ENCODE measurements at regions not wholly inside any gene's neighbourhood (a gene's known extent, or its start where the extent isn't known, plus 50 kb on each side); places are given as distances from the start of the nearest gene placed in this dataset.

DNA sequence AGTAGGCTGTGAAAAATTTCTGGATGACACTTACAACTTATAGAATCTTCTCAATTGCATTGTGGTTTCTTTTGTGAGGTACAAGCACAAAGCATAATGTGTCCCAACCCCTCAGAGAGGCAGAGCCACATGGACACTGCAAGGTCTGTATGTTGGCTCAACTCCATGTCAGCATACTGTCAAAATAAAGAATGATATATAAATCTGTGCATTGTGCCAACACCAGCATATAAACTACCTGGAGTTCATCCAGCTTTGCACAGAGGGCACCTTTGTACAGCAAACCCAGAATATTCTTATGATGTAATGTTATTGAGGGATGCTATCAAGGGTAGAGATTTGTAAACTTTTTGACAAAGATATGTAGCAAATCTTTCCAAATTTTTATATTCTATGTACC is 1065.8 kb upstream of the MIR17HG start:
- no peak for DNase-seq (ENCODE audit: low read depth, low spot score)
- POLR2A ChIA-PET, result no interaction called here
- H3K27ac ChIP-seq (ENCODE audit: low read depth, low read length), result no peak overlapping the region
- TF ChIP-seq, protein P1, sequence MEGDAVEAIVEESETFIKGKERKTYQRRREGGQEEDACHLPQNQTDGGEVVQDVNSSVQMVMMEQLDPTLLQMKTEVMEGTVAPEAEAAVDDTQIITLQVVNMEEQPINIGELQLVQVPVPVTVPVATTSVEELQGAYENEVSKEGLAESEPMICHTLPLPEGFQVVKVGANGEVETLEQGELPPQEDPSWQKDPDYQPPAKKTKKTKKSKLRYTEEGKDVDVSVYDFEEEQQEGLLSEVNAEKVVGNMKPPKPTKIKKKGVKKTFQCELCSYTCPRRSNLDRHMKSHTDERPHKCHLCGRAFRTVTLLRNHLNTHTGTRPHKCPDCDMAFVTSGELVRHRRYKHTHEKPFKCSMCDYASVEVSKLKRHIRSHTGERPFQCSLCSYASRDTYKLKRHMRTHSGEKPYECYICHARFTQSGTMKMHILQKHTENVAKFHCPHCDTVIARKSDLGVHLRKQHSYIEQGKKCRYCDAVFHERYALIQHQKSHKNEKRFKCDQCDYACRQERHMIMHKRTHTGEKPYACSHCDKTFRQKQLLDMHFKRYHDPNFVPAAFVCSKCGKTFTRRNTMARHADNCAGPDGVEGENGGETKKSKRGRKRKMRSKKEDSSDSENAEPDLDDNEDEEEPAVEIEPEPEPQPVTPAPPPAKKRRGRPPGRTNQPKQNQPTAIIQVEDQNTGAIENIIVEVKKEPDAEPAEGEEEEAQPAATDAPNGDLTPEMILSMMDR (IDR thresholded peaks at IDR 0.05; ENCODE audit: low read depth, low read length), result no peak
- H3K4me3 ChIP-seq (ENCODE audit: low read depth, low read length), result no peak overlapping the region
- CTCF ChIA-PET, result no interaction called here
- no peaks in the 10 kb centered on the region for H3K9me3 ChIP-seq (ENCODE audit: control insufficient read depth, insufficient read depth, low read length)
- H3K27me3 ChIP-seq (ENCODE audit: control insufficient read depth, insufficient read depth, low read length), result no peaks in the 10 kb centered on the region

DNA sequence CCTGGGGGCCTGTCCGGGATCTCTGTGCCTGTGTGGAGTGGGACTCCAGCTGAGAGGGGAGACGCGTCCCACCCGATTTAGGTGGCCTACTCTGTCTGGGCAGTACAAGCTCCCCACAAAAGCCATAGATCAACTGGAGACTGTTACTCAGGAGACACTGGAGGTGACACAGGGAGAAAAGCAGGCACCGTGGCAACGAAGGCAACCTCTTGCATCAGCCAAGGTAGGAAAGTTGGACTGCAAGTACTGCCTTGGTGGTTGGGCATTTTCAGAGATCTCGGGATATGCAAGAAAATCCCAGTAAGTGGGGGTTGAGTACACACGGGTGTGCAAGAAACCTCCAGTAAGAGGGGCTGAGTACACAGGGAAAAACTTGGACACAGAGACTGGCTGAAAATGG is 1060.0 kb upstream of the MIR17HG start:
- TF ChIP-seq, protein P1 (IDR thresholded peaks at IDR 0.05; ENCODE audit: low read depth, low read length), result no peak
- no peaks in the 10 kb centered on the region for H3K9me3 ChIP-seq (ENCODE audit: control insufficient read depth, insufficient read depth, low read length)
- no peak for DNase-seq (ENCODE audit: low read depth, low spot score)
- ChIA-PET POLR2A (no interaction called here), CTCF (no interaction called here)
- H3K27ac ChIP-seq (ENCODE audit: low read depth, low read length), result no peak overlapping the region
- H3K4me3 ChIP-seq (ENCODE audit: low read depth, low read length), result no peak overlapping the region
- H3K27me3 ChIP-seq (ENCODE audit: control insufficient read depth, insufficient read depth, low read length), result no peaks in the 10 kb centered on the region

DNA sequence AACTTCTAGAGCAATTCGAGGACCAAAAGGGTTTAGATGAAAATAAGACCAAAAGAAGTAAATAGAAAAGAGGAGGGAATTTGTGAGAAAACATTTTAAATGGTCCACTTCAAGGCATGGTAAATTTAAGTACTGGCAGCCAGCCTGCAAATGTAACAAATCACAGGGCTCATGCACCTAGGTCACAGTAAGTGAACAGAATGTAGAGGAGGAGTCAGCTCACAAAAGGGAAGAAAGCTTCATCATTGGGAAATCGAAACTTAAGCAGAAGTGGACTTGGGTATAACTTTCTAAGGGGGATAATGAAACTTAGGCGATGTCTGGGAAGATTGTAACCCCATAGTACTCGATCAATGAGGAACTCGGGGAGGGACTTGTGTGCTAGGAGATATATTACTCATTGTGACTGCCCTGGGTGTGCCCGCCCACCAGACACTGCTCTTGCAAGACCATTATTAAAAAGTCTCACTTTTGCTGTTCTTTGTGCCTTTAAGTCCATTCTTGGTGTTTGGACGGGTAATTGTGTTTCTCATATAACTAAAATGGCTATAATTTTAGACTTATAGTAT is 1053.6 kb upstream of the MIR17HG start:
- CTCF ChIA-PET, result interaction anchor here (0.6 to 0.7 kb wide), 2 partner anchors 19 to 252 kb away, joined by 3 to 4 read pairs; no protein-coding TSS in a partner anchor
- Histone ChIP-seq H3K9me3 (ENCODE audit: control insufficient read depth, insufficient read depth, low read length) (no peaks in the 10 kb centered on the region), H3K27ac (ENCODE audit: low read depth, low read length) (no peak overlapping the region), H3K27me3 (ENCODE audit: control insufficient read depth, insufficient read depth, low read length) (no peaks in the 10 kb centered on the region), H3K4me3 (ENCODE audit: low read depth, low read length) (no peak overlapping the region)
- TF ChIP-seq, protein P1 (IDR thresholded peaks at IDR 0.05; ENCODE audit: low read depth, low read length), result no peak
- POLR2A ChIA-PET, result no interaction called here
- DNase-seq (ENCODE audit: low read depth, low spot score), result no peak

DNA sequence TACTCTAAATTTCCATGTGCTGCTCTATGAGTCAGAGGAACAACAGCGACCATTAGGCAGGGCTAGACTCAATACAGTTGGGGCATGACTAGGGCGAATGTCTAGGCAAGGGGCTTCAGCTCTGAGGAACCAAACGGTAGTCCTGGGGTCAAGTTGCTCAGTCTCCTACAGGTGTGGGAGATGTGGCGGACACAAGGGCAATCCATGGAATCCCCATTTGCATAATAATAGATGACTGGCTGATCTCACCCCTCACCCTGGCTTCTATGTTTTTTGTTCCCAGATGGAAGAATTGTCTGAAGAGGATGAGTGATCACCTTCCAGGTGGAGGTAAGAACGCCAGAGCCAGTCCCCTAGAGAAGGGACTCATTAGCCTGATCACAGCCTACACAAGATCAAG is 1048.2 kb upstream of the MIR17HG start:
- H3K9me3 ChIP-seq (ENCODE audit: control insufficient read depth, insufficient read depth, low read length), result no peaks in the 10 kb centered on the region
- ChIA-PET CTCF (no interaction called here), POLR2A (no interaction called here)
- no peaks in the 10 kb centered on the region for H3K27me3 ChIP-seq (ENCODE audit: control insufficient read depth, insufficient read depth, low read length)
- no peak overlapping the region for H3K4me3 ChIP-seq (ENCODE audit: low read depth, low read length)
- TF ChIP-seq, protein P1 (IDR thresholded peaks at IDR 0.05; ENCODE audit: low read depth, low read length), result no peak
- no peak overlapping the region for H3K27ac ChIP-seq (ENCODE audit: low read depth, low read length)
- DNase-seq (ENCODE audit: low read depth, low spot score), result no peak

DNA sequence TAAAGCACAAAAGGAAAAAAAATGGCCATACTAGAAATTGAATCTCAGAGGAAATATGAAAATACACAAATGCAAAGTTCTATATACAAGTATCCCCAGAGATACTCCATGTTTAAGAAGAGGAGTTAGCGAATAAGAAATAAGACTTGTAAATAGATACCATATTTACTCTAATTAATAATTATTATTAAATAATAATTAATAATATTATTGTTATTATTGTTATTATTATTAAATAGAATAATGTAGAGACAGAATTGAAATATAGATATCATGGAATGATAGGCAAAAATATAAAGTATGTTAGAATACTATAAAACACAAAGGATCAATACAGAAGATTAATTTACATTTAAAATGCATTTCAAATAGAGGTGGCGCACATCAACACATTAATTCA is 1047.5 kb upstream of the MIR17HG start:
- TF ChIP-seq, protein P1 (IDR thresholded peaks at IDR 0.05; ENCODE audit: low read depth, low read length), result no peak
- no peaks in the 10 kb centered on the region for H3K27me3 ChIP-seq (ENCODE audit: control insufficient read depth, insufficient read depth, low read length)
- CTCF ChIA-PET, result no interaction called here
- no peaks in the 10 kb centered on the region for H3K9me3 ChIP-seq (ENCODE audit: control insufficient read depth, insufficient read depth, low read length)
- no peak for DNase-seq (ENCODE audit: low read depth, low spot score)
- POLR2A ChIA-PET, result no interaction called here
- H3K4me3 ChIP-seq (ENCODE audit: low read depth, low read length), result no peak overlapping the region
- H3K27ac ChIP-seq (ENCODE audit: low read depth, low read length), result no peak overlapping the region

Measured in AG04450 (cell line).